GM21619 (cell line): ENCODE measurements at regions not wholly inside any gene's neighbourhood (a gene's known extent, or its start where the extent isn't known, plus 50 kb on each side); places are given as distances from the start of the nearest gene placed in this dataset.

Source experiments
- ATAC-seq: cut with Tn5 transposase; IDR thresholded peaks from one replicate; pipeline ENCODE4 v1.9.1; 2021; ENCODE audit not compliant: unreplicated experiment

GRCh38 chr1:38097284-38097898, 50.8 kb upstream of the POU3F1 start:
- no peak for ATAC-seq
